PC-9 (cell line): ENCODE measurements at regions not wholly inside any gene's neighbourhood (a gene's known extent, or its start where the extent isn't known, plus 50 kb on each side); places are given as distances from the start of the nearest gene placed in this dataset.

ENCODE experiments used
- EZH2 ChIP-seq: fragments of 200-600 bp; sonication (generic); IDR thresholded peaks from 2 replicates; pipeline ENCODE4 v1.8.0; 2017; ENCODE audit warnings: antibody characterized with exemption, low read depth
- TF ChIP-seq, protein P1 (sequence below): fragments of 200-600 bp; sonication (generic); conservative IDR thresholded peaks from 2 replicates; pipeline ENCODE4 v1.6.1; 2017; ENCODE audit warnings: mixed run types, antibody characterized with exemption, mild to moderate bottlenecking, moderate library complexity

DNA sequence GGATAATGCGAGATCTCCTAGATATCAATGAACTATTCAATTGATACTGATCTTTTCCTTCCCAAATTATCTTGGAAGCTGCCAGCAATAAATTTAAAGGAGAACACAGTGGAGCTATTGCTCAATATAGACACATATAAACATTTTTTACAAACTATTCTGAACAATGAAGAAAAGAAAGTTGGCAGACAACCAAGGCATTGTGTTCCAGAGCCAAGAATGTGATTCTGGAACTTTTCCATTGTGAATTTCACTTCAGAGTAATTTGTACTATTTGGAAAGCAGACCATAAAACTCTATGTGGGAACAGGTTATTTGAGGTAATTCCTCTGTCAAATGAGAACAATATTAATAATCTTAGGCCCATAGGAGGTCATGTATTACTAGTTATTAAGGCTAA, 588.2 kb downstream of the IRS1 start:
- TF ChIP-seq, protein P1, sequence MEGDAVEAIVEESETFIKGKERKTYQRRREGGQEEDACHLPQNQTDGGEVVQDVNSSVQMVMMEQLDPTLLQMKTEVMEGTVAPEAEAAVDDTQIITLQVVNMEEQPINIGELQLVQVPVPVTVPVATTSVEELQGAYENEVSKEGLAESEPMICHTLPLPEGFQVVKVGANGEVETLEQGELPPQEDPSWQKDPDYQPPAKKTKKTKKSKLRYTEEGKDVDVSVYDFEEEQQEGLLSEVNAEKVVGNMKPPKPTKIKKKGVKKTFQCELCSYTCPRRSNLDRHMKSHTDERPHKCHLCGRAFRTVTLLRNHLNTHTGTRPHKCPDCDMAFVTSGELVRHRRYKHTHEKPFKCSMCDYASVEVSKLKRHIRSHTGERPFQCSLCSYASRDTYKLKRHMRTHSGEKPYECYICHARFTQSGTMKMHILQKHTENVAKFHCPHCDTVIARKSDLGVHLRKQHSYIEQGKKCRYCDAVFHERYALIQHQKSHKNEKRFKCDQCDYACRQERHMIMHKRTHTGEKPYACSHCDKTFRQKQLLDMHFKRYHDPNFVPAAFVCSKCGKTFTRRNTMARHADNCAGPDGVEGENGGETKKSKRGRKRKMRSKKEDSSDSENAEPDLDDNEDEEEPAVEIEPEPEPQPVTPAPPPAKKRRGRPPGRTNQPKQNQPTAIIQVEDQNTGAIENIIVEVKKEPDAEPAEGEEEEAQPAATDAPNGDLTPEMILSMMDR, result no peak
- no peak for TF ChIP-seq EZH2
